Natural killer cell (primary cell): ENCODE measurements at regions not wholly inside any gene's neighbourhood (a gene's known extent, or its start where the extent isn't known, plus 50 kb on each side); places are given as distances from the start of the nearest gene placed in this dataset.

Experiments
- ATAC-seq, 3 donors: fragments of 150-1000 bp in 2 of 3; fragments of 200-7000 bp in 1 of 3; cut with Tn5 transposase; 1 replicate in 1 of 3; 2 replicates in 2 of 3; pipeline ENCODE4 v1.10.0; 2021; ENCODE audit warnings: mild to moderate bottlenecking in 2 of 3, moderate library complexity in 2 of 3
- DNase-seq, 2 donors: peaks; one replicate each; pipeline versions ENCODE4 v3.0.0 to v3.0.0-alpha.2; 2013 to 2021; ENCODE audit warnings: mixed read lengths in 1 of 2
- H3K27ac ChIP-seq: one replicate; pipeline ENCODE4 v1.5.1; 2013; ENCODE audit warnings: mild to moderate bottlenecking, low read length
- H3K27me3 ChIP-seq: one replicate; pipeline ENCODE4 v1.6.1; 2013; ENCODE audit warnings: low read length; ENCODE audit not compliant: control insufficient read depth, insufficient read depth
- H3K36me3 ChIP-seq: one replicate; pipeline ENCODE4 v1.6.1; 2013; ENCODE audit warnings: low read length; ENCODE audit not compliant: control insufficient read depth, insufficient read depth
- H3K4me1 ChIP-seq: one replicate; pipeline ENCODE4 v1.6.1; 2013; ENCODE audit warnings: low read length; ENCODE audit not compliant: control insufficient read depth, insufficient read depth
- H3K4me3 ChIP-seq: one replicate; pipeline ENCODE4 v1.5.1; 2013; ENCODE audit warnings: low read length
- H3K9me3 ChIP-seq: one replicate; pipeline ENCODE4 v1.6.1; 2013; ENCODE audit warnings: low read length; ENCODE audit not compliant: control insufficient read depth, insufficient read depth
- H3K27ac Mint-ChIP-seq, 2 donors: one replicate each; pipeline ENCODE4 v1.8.0; 2022; ENCODE audit warnings: mild to moderate bottlenecking in 2 of 2, mixed read lengths in 2 of 2, moderate library complexity in 1 of 2
- H3K27me3 Mint-ChIP-seq, 2 donors: one replicate each; pipeline ENCODE4 v1.8.0; 2022; ENCODE audit warnings: low read depth in 2 of 2, mixed read lengths in 2 of 2
- H3K36me3 Mint-ChIP-seq: one replicate; pipeline ENCODE4 v1.8.0; 2022; ENCODE audit warnings: mixed read lengths
- H3K4me1 Mint-ChIP-seq, 2 donors: one replicate each; pipeline ENCODE4 v1.8.0; 2022; ENCODE audit warnings: mixed read lengths in 2 of 2
- H3K4me3 Mint-ChIP-seq: one replicate; pipeline ENCODE4 v1.8.0; 2022; ENCODE audit warnings: mild to moderate bottlenecking, moderate library complexity, mixed read lengths
- H3K9me3 Mint-ChIP-seq, 2 donors: one replicate each; pipeline ENCODE4 v1.8.0; 2022; ENCODE audit warnings: mixed read lengths in 2 of 2
- CTCF ChIP-seq: fragments of 200-600 bp; IDR thresholded peaks from one replicate; pipeline ENCODE4 v1.8.0; 2022; ENCODE audit warnings: antibody characterized with exemption
- WGBS: methylation state at CpG from one replicate; pipeline ENCODE4 v1.1.7; 2013; ENCODE audit warnings: missing lambda C conversion rate; ENCODE audit not compliant: insufficient coverage; 5-methylcytosine and 5-hydroxymethylcytosine counted together
- intact Hi-C: fragments of 100-400 bp; cut with micrococcal nuclease; formaldehyde crosslinking; loops from one replicate; pipeline ENCODE4 v1.14.2; 2022

GRCh38 chr5:1736889-1737711 is 62.5 kb downstream of the MRPL36 start:
- H3K27ac Mint-ChIP-seq = no peak overlapping the region
- H3K36me3 Mint-ChIP-seq = no peaks in the 10 kb centered on the region
- ATAC-seq = no peak

GRCh38 chr5:1736065-1736464 is 63.6 kb downstream of the MRPL36 start:
- H3K27ac ChIP-seq = no peak overlapping the region
- H3K9me3 Mint-ChIP-seq = no peaks in the 10 kb centered on the region
- no peak overlapping the region for H3K4me3 ChIP-seq
- no peak for ATAC-seq
- H3K27ac Mint-ChIP-seq = no peak overlapping the region
- peaks cover 5 to 28% of the 10 kb centered on the region in 2 donors for H3K27me3 Mint-ChIP-seq
- intact Hi-C loops = loop anchor here (10.0 kb wide), 1 partner anchor 279 kb away; no protein-coding TSS in a partner anchor
- no peaks in the 10 kb centered on the region for H3K4me1 Mint-ChIP-seq
- H3K9me3 ChIP-seq = no peaks in the 10 kb centered on the region
- no peak for TF ChIP-seq CTCF
- no peaks in the 10 kb centered on the region for H3K36me3 Mint-ChIP-seq
- no peaks in the 10 kb centered on the region for H3K36me3 ChIP-seq
- DNase-seq = no peak
- WGBS = 79% methylated on average over 4 of the region's 4 CpGs
- H3K4me3 Mint-ChIP-seq = no peak overlapping the region
- H3K4me1 ChIP-seq = no peaks in the 10 kb centered on the region
- no peaks in the 10 kb centered on the region for H3K27me3 ChIP-seq

More at GRCh38 chr5:1736889-1737711, 62.5 kb downstream of the MRPL36 start:
- Mint-ChIP-seq H3K4me1 (no peaks in the 10 kb centered on the region), H3K4me3 (no peak overlapping the region), H3K27me3 (peaks cover 12 to 31% of the 10 kb centered on the region in 2 donors), H3K9me3 (no peaks in the 10 kb centered on the region)
- Histone ChIP-seq H3K27ac (no peak overlapping the region), H3K36me3 (no peaks in the 10 kb centered on the region), H3K4me1 (no peaks in the 10 kb centered on the region), H3K4me3 (no peak overlapping the region), H3K9me3 (no peaks in the 10 kb centered on the region), H3K27me3 (no peaks in the 10 kb centered on the region)
- DNase-seq = no peak
- 72% methylated on average over 15 of the region's 15 CpGs for WGBS
- intact Hi-C loops = loop anchor here (10.0 kb wide), 1 partner anchor 278 kb away; no protein-coding TSS in a partner anchor
- no peak for TF ChIP-seq CTCF

DNA sequence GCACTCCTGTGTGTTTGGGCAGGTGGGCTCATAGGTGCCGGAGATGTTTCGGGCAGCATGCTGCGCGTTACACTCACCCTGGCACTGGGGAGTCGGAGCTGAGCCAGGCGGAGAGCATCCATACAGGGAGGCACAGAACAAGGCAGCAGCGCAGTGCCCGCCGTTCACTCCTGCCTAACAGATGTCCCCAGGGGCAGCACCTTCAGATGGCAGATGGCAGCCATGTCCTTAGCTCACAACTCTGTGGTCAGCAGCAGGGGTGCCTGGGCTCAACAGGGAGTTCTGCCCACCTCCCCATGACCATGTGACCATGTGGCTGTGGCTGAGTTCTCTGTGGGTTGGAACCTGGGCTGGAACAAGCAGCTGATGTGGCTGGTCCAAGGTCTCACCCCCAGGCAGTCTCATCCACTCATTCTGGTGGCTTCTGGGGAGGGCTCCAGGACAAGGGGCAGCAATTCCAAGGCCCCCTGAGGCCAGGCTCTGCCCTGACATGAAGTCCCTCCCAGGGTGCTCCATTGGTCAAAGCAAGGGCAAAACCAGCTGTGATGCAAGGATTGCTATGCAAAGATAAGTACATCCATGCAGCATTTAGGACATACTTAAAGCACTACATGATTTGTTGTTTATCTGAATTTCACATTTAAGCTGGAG is 64.2 kb downstream of the MRPL36 start:
- 94% methylated on average over 9 of the region's 9 CpGs for WGBS
- no peaks in the 10 kb centered on the region for H3K36me3 ChIP-seq
- Mint-ChIP-seq H3K27me3 (peaks cover 0 to 23% of the 10 kb centered on the region in 2 donors), H3K9me3 (no peaks in the 10 kb centered on the region), H3K36me3 (no peaks in the 10 kb centered on the region), H3K4me3 (no peak overlapping the region), H3K27ac (no peak overlapping the region), H3K4me1 (no peaks in the 10 kb centered on the region)
- intact Hi-C loops = loop anchor here (10.0 kb wide), 1 partner anchor 279 kb away; no protein-coding TSS in a partner anchor
- H3K4me3 ChIP-seq = no peak overlapping the region
- no peaks in the 10 kb centered on the region for H3K27me3 ChIP-seq
- no peaks in the 10 kb centered on the region for H3K9me3 ChIP-seq
- ATAC-seq (no peak), DNase-seq (no peak)
- no peaks in the 10 kb centered on the region for H3K4me1 ChIP-seq
- no peak for TF ChIP-seq CTCF
- H3K27ac ChIP-seq = no peak overlapping the region
